MM.1S (cell line): ENCODE measurements at regions not wholly inside any gene's neighbourhood (a gene's known extent, or its start where the extent isn't known, plus 50 kb on each side); places are given as distances from the start of the nearest gene placed in this dataset.
A peak's percentile ranks its signal among the peaks of the same experiment; 100 is the strongest.
"Not testable (repeated sequence)": the region's sequence is repeated elsewhere in the genome, so short reads cannot be mapped to it uniquely, and the experiment has no call there.

Source experiments
- EZH2 ChIP-seq: fragments of 300-600 bp; sonication (generic); optimal IDR thresholded peaks from 2 replicates; pipeline ENCODE3; 2017; ENCODE audit warnings: low read depth, mild to moderate bottlenecking, antibody characterized with exemption, low read length, mixed read lengths
- TF ChIP-seq, protein P1 (sequence below): fragments of 300-600 bp; sonication (generic); IDR thresholded peaks from 2 replicates; pipeline ENCODE4 v1.5.1; 2016; ENCODE audit warnings: antibody characterized with exemption, low read length, mixed read lengths

DNA sequence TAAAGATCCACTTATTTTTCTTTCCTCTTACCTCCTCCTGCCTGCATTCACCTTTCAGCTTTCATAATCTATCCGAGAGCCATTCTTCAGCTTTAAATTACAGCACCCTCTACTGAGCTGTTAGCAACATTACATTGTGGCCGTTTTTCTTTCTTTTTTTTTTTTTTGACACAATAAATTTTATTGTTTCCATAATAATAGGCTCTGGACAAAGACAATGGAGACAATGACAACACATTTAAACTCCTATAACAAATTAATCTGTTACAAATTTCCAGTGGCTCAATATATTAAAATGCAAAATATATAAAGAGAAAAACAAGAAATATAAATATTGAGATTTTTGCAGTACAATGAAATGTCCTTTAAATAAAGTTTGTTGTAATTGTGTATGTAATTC lies 312.7 kb upstream of the COX7C start:
- TF ChIP-seq, protein P1, sequence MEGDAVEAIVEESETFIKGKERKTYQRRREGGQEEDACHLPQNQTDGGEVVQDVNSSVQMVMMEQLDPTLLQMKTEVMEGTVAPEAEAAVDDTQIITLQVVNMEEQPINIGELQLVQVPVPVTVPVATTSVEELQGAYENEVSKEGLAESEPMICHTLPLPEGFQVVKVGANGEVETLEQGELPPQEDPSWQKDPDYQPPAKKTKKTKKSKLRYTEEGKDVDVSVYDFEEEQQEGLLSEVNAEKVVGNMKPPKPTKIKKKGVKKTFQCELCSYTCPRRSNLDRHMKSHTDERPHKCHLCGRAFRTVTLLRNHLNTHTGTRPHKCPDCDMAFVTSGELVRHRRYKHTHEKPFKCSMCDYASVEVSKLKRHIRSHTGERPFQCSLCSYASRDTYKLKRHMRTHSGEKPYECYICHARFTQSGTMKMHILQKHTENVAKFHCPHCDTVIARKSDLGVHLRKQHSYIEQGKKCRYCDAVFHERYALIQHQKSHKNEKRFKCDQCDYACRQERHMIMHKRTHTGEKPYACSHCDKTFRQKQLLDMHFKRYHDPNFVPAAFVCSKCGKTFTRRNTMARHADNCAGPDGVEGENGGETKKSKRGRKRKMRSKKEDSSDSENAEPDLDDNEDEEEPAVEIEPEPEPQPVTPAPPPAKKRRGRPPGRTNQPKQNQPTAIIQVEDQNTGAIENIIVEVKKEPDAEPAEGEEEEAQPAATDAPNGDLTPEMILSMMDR, result peak; percentile 36
- TF ChIP-seq EZH2, result not testable (repeated sequence)
